G401 (cell line): ENCODE measurements at regions not wholly inside any gene's neighbourhood (a gene's known extent, or its start where the extent isn't known, plus 50 kb on each side); places are given as distances from the start of the nearest gene placed in this dataset.

Source experiments
- DNase-seq: peaks from one replicate; pipeline ENCODE4 v3.0.0-alpha.2; 2015; ENCODE audit warnings: low spot score
- in situ Hi-C: cut with HindIII; loops from 2 replicates; pipeline ENCODE4 v1.10.0; 2016; ENCODE audit warnings: low sequenced_read_pairs, mixed read lengths

DNA sequence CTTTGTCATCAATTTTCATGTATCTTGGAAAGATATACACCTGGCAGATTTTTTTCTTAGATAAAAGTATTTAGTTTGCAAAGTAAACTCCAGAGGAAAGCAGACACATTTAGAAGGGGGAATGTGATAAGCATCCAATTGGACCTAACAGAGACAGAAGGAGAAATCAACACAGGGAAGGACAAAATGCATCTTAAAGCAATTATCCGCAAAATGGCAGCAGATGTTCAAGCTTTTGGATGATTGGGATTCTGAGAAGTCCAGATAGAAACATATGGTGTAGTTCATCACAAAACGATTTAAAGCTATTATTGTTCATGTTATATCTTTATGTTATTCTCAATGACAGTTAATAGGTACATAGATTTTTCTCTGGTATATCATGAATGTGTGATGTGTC, 1153.1 kb upstream of the B3GALT2 start:
- no peak for DNase-seq
- in situ Hi-C loops, result no loop called here

DNA sequence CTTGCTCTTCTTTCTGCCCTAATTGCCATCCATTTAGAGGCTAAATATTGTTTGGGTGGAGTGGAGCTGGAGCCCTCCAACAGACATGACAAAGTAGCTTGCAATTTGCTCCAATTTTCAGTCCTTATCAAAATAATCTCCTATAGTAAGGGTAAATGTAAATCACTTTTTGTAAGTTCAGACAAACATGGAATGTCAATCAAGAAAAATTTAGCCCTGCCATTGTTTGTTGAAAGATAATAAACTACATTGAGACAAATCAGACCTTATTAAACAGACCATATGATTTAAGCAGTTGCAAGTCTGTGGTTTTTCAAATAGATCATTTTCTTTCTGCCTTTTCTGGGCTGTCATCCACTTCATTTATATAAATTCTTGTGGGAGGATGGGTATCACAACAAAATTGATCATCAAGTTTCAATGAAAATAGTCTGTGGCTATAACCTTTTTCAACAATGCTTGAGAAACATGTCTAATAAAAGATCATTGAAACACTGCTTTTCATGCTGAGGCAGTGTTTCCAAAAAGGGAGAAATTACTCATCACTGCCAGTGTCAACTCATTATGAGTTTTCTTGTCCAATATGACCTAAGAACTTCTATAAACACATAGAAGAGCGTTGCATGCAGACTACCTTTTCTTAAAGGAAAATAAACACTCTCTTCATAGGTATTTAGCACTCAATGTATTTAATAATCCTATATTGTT, 1152.0 kb upstream of the B3GALT2 start:
- no peak for DNase-seq
- in situ Hi-C loops, result no loop called here

- in situ Hi-C loops, result no loop called here
- no peak for DNase-seq
Measured at GRCh38 chr1:194333240-194333639, 1146.8 kb upstream of the B3GALT2 start.

- no peak for DNase-seq
- in situ Hi-C loops, result no loop called here
Measured at GRCh38 chr1:194331758-194332157, 1145.3 kb upstream of the B3GALT2 start.

GRCh38 chr1:194322751-194323150, 1136.3 kb upstream of the B3GALT2 start:
- in situ Hi-C loops, result no loop called here
- DNase-seq, result no peak

- no peak for DNase-seq
- in situ Hi-C loops, result no loop called here
Measured at GRCh38 chr1:194318790-194319280, 1132.4 kb upstream of the B3GALT2 start.

DNA sequence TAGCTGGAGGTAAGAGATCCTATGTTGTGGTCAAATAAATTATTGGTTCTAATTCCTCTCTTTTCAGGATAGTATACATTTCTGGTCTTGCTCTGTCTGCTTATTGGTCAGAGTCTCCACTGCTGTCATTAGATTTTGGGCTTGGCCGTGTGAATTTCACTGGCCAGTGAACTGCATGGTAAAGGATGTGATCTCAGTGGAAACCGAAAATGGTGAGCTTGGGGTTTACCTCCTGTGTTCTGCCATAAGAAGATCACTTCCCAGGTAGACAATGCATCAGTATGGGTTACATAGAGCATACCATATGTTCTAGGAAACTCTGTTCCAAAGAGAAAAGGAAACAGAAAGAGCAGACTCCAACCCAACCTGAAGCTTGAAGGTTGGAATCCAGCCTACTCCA, 1123.3 kb upstream of the B3GALT2 start:
- DNase-seq, result no peak
- in situ Hi-C loops, result no loop called here

DNA sequence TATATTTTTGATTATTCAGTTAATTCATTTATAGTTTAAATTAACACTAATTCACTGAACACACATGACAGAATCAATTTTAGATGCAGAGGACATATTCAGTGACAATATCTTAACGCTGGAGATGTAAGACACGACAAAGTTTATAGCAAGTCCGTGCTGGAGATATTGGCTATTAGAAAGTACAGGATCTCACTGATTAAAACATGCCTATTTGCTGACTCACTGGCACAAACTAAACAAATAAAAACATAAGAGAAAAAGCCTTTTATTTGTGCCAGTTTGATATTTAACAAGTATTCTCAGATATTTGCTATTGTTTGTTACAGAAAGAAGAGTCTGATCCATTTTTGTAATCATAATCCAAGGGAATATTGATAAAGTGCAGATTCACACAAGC, 1122.9 kb upstream of the B3GALT2 start:
- in situ Hi-C loops, result no loop called here
- DNase-seq, result no peak

DNA sequence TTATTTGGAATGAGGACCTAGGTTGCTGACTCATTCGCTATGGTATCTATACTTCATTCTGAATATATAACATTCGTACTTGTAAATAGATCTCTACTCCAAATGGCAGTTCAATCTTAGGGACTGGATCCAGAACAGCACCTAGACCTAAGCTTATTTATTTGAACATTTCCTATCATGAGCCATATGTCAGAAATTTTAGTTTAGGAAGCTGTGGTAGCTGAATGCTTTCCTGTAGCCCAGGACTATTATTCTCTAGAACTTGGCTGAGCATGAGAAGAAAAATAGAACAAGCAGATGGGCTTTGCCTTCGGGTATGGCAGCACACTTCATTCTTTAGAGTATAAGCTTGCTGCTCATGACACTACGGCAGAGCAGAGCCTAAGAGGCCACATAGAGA, 1114.4 kb upstream of the B3GALT2 start:
- DNase-seq, result peak; percentile 15
- in situ Hi-C loops, result no loop called here

GRCh38 chr1:194300340-194300739, 1113.9 kb upstream of the B3GALT2 start:
- in situ Hi-C loops, result no loop called here
- DNase-seq, result no peak

- in situ Hi-C loops, result no loop called here
- DNase-seq, result no peak
Measured at GRCh38 chr1:194298007-194298598, 1111.7 kb upstream of the B3GALT2 start.

- DNase-seq, result no peak
- in situ Hi-C loops, result no loop called here
Measured at GRCh38 chr1:194297094-194297493, 1110.7 kb upstream of the B3GALT2 start.

DNA sequence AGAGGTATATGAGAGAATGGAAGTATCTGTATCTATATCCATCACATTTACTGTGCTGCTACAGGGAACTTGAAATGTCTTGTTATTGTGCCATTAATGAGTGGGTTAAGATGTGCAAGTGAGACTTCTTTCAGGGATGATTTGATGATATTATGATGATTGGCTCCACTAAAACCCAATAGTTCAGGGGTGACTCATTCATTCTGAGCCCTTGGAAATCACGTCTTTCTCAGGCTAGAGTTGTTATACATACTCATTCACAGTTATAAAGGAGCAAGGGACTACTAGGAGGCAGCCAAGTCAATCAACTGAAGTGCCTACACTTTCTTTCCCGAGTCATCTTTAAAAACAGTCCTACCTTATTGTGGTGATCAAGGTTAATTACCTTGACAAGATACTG, 1109.8 kb upstream of the B3GALT2 start:
- no peak for DNase-seq
- in situ Hi-C loops, result no loop called here

DNA sequence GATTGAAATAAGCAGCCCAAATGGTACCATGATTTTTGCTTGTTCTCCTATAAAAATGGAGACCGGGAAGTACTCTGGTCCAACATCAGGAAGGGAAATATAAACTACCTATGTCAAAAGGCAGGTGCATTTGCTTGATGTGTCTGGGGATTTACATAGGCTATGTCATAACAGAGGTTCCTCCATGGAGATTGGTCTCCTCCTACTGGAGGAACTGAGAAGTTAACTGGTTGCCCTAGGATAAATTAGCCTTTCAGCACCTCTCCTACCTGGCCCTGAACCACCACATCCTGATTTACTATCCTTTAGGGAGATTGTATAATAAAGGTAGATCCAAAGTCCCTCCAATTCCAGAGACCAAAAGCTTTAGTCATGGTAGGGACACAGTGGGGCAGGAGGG, 1109.3 kb upstream of the B3GALT2 start:
- DNase-seq, result no peak
- in situ Hi-C loops, result no loop called here

DNA sequence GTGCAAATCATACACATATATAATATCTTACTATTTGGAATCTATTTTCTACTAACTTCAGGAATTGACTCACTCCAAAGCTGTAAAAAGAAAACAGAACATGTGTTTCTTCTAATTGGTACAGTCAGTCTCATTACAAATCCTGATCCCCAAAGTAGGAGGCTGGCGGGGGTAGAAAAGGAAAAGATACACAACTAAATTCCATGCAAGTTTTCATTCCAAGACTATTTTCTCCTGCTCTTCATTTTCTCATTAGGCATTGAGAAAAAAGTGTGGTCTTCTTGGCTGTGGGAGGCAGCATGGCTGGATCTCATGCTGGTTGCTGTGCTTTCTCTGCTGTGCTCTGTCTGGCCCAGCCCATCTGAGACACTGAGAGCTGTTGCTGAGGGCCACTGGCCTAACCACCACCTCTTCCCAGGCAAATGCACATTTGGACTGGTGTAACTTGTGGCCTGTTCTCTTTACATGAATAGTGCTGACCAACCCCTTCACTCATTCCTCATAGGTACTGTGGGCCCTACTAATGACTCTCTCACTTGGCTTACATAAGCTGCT, 1107.5 kb upstream of the B3GALT2 start:
- no peak for DNase-seq
- in situ Hi-C loops, result no loop called here

DNA sequence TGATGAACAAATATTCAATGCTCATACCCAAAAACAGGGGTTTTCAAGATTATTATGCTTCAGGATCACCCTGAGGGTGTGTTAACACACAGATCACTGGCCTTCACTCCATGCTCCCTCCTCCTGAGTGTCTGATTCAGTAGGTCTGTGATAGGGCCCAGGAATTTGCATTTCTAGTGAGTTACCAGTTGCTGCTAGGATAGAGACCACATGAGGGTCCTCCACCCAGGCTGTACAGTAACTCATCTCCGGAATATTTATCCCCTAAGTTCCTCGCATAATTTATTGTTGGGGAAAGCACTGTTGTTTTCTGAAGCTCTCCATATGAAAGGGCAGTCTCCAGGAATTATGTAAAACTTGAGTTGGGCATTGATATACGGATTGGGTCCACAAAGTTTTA, 1106.6 kb upstream of the B3GALT2 start:
- in situ Hi-C loops, result no loop called here
- DNase-seq, result no peak

DNA sequence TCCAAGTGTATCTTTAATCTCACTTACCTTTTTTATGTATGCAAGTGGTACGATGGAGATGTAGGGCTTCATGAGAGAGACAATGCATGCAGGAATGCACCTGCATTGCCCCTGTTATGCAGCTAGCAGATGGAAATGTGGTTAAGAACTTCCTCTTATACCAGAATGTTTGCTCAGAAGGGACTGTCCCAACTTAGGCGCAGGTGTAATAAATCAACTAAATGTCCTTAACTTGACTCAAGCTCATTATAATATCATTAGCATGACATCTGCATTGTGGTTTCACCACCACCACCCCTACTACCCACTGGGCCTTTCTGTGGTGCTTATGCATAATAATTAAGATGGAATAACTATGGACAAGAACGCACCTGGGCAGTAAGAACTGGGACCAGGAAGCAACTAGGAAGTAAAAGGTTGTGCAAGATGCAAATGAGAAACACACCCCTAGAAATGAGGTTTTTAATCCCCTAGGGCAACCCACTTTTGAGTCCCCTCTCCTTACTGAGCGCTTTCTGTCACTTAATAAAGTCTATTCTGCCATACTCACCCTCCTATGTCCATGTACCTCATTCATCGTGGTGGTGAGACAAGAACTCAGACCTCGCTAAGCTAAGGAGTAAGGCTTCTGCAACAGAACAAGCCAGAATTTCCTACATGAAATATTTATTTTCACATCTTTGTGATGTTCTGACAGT, 1103.3 kb upstream of the B3GALT2 start:
- in situ Hi-C loops, result no loop called here

DNA sequence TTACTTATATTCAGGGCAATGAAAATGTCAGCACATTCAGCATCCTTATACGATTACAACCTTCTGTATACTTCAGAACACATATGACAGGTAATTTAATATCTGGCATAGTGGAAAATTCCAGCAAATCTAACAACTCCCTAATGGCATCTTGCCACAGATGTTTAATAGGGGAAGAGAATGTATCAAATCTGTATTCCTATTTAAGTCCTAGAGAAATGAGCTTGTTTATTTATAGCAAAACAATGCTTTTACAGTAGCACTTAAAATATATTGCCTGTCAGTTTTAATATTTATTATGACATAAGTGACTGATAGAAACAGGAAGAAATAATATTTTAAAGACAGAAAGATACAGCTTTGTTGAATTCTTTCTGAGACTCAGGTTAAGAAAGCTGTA, 1101.8 kb upstream of the B3GALT2 start:
- no peak for DNase-seq
- in situ Hi-C loops, result no loop called here

More for the DNA sequence above, 1103.3 kb upstream of the B3GALT2 start:
- DNase-seq, result no peak

- DNase-seq, result no peak
- in situ Hi-C loops, result no loop called here
Measured at GRCh38 chr1:194281376-194281775, 1095.0 kb upstream of the B3GALT2 start.

GRCh38 chr1:194280463-194280862, 1094.0 kb upstream of the B3GALT2 start:
- DNase-seq, result no peak

More at GRCh38 chr1:194280463-194280862, 1094.0 kb upstream of the B3GALT2 start:
- in situ Hi-C loops, result no loop called here
